GM19438 (cell line): ENCODE measurements at regions not wholly inside any gene's neighbourhood (a gene's known extent, or its start where the extent isn't known, plus 50 kb on each side); places are given as distances from the start of the nearest gene placed in this dataset.

ENCODE experiments used
- ATAC-seq: cut with Tn5 transposase; IDR thresholded peaks from one replicate; pipeline ENCODE4 v1.9.1; 2021; ENCODE audit warnings: low read depth; ENCODE audit not compliant: unreplicated experiment

DNA sequence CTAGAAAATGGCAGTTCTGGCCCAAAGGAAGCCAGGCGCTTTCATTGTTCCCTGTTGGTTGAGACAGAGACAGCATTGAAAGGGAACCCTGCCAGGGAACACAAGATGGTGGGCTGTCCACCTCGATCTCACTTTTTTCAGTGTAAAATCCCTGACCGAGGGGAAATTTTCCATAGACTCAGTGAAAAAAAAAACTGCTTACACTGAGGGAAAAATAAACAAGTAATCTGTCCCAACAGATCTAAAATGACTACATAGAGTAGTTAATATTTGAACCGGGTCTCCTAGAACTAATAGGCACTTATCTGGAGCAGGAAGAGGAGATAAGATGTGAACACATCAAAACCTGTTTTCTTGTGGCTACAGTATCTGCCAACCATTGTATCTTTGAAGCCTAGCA is 763.4 kb upstream of the GOLIM4 start:
- no peak for ATAC-seq

DNA sequence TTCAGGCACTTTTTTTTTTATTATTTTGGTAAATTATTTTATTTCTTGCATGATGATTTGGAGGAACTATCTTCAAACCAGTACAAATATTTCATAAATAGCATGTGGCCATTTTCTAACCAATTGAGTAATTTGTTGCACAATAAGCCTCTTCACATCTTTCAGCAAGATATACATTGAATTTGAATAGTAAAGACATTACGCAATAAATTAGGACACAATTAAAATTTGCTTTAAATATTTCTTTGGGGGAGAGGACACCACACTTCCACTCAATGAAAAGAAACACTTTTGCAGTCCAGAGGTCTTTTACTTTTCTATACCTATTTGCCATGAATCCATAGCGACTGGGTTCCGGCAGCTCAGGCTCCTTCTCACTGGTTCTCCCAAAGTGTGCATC is 762.6 kb upstream of the GOLIM4 start:
- no peak for ATAC-seq

DNA sequence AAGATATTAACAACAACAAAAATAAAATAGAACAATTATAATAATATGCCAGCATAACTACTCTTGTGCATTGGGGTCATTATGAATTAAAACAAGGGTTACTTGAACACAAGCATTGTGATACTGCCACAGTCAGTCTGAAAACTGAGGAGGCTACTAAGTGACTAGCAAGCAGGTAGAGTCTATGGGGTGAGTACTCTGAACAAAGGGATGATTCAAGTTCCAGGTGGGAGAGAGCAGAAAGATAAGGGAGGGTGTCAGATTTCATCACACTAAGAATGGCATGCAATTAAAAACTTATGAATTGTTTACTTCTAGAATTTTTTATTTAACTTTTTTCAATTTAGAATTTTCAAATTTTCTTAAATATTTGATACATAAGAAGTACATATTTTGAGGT is 754.4 kb upstream of the GOLIM4 start:
- no peak for ATAC-seq

DNA sequence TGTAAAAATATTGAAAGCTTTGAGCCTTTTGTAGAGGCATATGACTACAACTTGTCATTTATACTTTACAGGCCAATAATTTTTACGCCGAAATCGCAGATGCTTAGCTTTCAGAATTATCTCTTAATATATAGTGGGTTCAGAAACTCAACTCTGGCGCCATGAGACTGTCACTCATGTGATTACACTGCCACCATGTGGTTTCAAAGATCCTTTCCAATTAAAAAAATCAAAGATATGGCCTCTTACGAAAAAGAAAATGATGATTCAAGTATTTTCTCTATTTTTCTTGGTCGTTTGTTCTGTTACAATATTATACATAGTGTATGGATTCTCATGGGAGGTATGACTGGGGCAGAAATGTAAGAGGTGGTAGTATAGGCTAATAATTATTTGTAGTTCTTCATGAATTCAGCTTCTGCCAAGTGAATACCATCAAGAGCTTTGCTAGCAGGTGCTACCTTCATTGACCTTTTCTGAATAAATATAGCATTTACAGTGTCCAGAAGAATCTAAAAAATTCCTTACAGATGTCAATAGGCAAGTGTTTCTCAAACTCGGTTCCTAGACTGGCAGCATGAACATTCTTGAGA is 751.7 kb upstream of the GOLIM4 start:
- ATAC-seq, result no peak

DNA sequence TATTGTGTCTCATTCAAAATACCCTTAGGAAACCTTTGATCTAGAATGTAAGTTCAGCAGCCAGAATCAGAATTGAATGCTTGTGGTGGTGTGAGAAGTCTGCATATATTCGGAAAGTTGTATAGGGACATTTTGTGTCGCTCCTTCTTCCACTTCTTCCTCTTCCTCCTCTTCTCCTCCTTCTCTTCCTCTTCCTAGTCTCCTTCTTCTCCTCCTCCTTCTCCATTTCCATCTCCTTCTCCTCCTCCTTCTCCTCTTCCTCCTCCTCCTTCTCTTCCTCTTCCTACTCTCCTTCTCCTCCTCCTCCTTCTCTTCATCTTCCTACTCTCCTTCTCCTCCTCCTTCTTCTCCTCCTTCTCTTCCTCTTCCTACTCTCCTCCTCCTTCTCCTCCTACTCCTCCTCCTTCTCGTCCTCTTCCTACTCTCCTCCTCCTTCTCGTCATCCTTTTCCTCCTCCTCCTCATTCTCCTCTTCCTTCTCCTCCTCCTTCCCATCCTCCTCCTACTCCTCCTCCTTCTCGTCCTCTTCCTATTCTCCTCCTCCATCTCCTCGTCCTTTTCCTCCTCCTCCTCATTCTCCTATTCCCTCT is 749.3 kb upstream of the GOLIM4 start:
- ATAC-seq, result no peak

DNA sequence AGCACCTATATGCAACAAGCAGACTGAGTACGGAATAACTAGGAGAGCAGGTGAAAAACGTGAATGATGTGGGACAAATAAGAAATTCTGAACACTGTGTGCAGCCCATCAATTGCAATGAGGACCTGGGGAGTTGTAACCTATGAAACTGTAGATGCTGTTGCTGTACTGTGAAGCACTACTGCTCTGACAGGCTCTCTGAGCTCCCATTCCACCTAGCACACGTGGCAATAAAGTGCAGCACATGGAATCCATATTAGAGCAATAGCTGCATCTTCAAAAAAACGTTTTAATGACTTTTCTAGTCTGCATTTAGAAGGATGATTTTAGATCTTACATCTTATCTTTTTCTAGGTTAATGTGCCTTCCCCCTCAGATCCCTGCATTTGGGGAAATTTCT is 748.7 kb upstream of the GOLIM4 start:
- no peak for ATAC-seq

DNA sequence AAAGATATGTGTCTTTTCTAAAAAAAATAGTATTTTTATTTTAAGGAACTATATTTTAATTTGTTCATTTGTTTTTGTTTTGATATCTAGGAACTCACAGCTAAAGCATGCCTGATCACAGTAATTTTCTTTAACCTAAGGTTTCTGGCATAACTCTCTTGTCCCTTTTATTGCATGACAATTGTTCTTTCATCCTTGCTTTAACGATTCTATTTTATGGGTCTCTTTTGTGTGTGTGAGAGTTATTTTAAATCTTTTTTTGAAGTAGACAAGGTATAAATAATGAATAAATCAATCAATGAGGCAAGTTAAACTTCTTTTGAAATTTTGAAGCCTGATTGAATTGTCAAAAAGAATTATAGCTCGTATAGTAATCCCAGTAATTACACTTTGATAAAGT is 747.8 kb upstream of the GOLIM4 start:
- no peak for ATAC-seq

DNA sequence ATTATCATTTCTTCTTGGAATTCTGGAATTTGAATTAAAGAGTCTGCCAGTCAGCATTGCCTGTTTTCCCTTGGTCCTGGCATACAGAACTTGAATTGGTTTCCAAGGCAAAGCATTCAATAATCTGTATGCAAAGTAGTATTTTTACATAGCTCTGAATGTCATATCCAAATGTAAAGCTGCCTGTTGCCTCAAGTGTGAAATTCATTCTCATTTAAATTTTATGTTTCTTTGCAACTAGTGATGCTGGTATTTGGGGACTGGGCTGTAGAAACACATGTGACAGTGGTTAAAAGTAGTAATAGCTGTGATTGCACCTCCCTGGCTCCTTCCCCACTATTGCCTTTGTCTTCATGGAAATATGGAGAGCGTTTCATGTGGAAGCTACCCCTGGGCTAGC is 743.9 kb upstream of the GOLIM4 start:
- ATAC-seq, result no peak

DNA sequence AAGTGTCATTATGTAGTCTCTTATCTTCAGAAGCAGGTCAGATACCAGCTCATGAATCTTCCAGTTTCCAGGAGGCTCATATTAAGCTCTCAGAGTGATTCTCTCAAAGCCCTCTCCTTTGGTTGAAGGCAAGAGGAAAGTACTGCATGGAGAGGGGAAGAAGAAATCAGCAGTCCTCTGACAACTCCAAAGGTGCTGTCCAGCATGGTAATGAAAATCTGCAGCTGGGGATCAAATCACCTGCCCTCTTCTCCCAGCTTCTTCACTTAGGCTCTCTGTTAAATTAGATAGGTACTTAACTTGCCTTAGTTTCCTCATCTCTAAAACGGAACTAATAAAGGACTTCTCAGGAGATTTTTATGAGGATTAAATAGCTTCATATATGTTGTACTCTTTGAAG is 738.8 kb upstream of the GOLIM4 start:
- ATAC-seq, result no peak

DNA sequence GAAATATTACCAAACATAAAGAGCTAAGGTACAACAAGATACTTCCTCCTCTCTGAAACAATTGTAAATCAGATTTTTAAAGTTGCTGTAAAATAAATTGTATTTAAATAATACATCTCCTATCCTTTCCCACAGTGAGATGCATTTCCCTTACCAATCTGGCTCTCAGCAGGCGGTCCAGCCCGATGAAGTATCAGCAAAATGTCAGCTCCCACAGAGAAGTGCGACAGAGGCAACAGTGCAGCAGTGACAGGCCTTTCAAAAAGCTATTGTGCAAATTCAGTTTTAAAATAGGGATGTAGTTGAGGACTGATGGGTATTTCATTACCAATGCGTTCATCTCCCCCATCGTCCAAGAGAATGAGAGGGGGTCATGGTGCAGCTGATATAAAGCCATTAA is 733.2 kb upstream of the GOLIM4 start:
- ATAC-seq, result no peak

DNA sequence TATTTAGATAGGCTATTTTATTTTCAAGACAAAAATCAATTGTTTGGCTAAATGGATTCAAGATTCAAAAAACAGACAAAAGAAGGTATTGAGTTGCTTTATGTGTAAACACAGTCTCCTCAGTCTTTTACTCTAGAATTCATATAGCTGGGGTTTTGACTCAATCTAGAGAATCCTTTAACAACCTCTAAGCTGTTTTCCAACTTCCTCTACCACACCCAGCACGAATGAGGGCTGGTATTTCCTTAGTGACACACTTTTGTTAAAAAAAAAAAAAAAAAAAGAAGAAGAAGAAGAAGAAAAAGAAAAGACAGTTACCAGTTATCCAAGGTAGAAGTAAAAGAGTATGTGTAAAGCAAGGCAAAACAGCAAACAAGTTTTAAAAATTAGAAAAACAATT is 732.8 kb upstream of the GOLIM4 start:
- no peak for ATAC-seq

DNA sequence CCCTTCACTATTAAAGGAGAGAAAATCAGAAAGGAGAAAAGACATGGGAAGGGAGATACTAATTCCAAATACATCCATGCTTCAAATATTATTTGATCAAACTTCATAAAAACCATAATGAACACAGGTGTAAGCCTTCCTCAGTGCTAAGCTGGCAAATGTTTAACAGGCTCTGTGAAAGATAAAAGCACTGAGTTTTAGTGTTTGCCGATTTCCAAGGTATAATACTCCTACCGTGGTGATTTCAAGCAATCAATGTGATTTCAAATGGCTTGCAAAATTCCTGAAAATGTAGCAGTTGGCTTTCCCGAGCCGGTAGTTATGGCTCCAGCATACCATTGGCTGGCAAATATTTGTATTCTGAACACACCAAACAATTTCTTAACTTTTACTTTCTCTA is 732.3 kb upstream of the GOLIM4 start:
- ATAC-seq, result no peak

DNA sequence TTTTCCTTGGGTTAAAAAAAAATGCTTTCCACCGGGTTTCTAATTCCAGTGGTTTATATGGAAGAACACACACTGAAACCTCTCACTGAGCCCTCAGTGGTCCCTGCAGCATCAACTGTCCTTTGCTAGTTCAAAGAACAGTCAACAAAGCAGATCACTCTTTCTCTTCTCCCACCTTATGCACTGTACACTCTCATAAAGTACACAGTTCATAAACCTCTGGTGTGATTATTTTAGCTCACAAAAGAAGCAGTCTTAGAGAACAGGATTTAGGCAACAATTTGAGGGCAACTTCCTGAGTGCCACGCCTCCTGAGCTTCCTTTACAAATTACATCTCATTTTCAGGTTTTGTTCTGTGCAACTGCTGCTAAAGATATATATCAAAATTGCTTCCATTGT is 728.4 kb upstream of the GOLIM4 start:
- ATAC-seq, result no peak

DNA sequence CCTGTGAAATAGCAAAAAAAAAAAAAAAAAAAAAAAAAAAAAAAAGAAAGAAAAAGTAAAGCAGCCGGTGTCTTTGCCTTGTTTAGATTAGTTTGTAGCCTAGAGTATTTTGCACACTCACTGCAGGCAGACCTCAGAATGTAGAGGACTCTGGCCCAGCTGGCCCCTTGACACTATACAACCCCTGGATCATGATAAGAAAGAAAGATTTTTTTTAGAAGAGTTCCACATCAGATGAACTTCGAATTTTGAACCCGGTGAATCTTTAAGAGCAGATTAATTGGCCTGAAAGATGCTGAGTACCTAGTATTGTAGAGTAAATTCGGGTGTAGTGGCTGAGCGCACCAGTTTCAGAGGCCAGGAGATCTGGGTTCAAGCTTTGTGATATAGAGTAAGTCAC is 727.7 kb upstream of the GOLIM4 start:
- ATAC-seq, result no peak

DNA sequence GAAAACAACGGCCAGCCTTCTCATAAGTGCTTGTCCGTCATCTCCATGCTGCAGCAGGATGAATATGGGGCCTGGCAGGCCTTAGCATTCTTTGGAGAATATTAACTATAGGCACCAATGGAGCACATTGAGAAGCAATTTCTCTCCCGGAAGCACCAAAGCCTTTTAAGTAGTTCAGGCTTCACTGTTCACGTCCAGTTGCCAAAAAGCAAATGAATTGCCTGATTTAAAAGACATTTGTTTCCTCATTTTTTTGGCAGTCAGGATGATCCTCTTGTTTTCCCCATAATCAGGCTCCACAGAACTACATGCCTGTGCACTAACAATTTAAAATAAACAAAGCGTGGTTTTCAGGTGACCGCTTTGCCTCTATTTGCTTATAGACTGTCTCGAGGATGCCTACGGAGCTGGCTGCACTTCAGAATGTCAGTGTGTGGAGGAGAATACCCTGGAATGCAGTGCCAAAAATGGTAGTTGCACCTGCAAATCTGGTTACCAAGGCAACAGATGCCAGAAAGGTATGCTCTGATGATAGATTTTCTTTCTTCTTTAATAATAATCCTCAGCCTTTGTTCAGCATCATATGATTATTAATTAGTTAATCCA is 725.2 kb upstream of the GOLIM4 start:
- no peak for ATAC-seq

DNA sequence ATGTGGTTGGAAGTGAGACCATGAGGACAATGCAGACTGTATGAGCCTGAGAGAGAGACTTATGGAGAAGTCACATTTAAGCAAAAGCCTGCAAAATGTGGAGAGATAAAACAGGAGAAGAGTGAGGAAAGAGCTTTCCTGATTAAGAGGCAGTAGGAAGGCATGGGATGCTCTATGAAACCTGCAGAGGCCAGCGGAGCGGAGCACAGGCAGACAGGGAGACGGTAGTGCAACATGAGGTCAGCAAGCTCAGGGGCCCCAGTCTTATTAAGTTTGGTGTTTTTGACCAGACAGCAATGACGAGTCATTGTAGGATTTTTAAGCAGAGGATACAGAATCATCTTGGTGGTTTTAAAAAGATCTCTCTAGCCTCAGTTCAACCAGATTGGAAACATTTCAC is 721.5 kb upstream of the GOLIM4 start:
- ATAC-seq, result no peak

DNA sequence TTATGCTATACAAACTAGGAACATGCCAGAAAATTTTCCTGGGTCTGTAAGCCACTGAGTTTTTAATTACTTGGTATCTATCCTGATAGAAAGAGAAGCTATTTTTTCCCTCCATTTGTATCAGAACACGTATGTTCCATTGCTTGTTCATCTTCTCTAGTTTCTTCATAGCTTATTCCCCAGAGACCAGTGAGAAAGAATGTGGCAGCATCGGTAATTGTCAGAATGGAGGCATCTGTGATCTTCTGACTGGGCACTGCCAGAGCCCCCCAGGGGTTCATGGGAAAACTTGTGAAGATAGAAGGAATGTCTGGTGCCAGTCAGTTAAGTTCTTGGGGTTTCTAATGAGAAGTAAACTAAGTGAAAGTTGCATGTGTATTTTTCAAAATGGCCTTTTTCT is 720.2 kb upstream of the GOLIM4 start:
- ATAC-seq, result no peak

DNA sequence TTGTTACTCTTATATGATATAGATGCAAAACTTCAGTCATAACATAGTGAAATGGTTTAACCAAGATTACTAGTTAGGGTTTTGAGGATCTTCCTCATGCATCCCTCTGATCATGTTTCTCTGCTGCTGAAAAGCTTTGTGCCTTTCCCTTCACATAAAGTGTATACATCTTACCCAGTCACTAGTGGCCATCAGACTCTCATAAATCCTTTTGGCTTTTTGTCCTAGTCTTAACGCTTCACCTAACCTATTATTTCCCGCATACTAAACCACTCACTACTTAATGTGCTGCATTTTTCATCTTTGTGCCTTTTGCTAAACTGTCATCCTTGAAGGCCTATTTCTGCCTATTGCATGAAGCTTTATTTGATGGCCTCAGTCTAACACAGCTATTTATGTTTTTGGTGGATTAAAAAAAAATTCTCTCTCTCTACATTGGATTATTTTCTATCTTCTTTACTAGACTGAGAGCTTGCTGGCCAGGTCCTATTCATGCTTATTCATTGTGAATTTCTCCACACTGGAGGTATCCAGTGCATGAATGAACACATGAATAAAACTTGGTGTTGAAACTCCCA is 717.6 kb upstream of the GOLIM4 start:
- no peak for ATAC-seq

DNA sequence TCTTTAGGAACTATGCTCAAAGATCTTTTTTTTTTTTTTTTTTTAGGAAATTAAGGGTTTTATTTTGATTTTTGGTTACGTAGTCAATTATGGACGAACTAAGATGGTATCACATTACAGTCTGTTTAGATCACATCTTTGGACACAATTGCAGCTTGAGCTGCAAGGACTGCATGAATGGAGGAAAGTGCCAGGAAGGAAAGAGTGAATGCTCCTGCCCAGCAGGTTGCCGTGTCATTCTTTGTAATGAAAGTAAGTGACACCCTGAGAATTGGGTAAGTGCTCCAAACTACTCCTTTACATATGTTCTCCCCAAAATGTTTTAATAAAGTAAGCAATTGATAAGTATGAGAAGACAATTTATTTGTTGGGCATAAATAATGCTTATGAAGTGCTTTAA is 716.5 kb upstream of the GOLIM4 start:
- ATAC-seq, result no peak

DNA sequence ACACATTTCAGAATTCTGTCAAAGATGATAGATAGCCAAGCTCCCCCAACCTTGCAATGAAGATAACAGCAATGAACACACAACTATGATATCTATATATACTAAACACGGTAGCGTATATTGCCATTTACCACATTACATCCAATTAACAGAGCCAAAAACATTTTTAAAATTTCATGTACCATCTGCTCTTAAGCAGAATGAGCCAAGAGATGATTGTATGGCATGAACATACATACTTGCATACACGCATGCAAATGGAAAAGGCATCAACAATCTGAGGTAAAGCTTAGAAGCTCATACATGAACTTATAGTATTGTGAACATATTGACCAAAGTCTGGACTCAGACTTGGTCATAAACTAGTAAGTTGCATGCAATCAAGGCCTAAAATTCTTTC is 712.9 kb upstream of the GOLIM4 start:
- ATAC-seq, result no peak

DNA sequence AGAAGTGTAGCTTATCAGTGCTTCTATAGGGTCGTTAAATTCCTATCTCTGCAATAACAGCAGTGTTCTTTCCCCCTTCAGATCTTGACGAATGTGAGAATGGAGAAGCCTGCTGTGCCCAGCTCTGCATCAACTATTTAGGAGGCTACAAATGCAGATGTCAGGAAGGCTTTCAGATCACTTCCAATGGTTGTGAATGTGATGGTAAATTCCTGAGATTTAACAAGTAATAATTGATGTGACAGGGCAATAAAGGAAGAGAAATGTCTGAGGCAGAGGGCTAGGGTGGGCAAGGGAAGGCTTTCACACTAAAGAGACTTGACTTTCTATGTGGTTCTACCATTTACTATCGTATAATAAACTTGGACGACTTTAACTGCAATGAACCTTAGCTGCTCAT is 711.7 kb upstream of the GOLIM4 start:
- no peak for ATAC-seq

DNA sequence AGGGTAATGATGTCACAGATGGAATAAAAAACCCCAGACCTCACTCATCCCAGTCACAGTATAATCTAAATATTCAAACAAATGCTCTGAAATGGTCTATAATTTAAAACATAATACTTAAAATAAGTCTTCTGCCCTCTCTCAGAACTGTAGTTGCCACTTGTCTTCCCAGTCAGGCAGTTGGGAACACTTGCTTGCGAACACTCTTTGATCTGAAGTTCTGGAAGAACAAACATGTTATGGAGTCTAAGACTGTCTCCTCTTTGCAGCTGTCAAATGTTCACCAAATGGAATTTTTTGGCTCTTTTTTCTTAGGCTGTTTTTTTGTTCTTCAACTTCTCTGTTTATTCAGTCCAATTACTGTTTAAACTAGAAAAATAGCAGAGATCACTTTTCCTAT is 711.1 kb upstream of the GOLIM4 start:
- no peak for ATAC-seq
